Stomach (tissue), 8 donors: ENCODE measurements at regions not wholly inside any gene's neighbourhood (a gene's known extent, or its start where the extent isn't known, plus 50 kb on each side); places are given as distances from the start of the nearest gene placed in this dataset.

Experiments used
- DNase-seq, 2 donors: peaks; one replicate each; pipeline versions ENCODE4 v3.0.0 to v3.0.0-alpha.2; 2013 to 2019
- H3K27ac ChIP-seq, 5 donors: fragments of 200-600 bp in 4 of 5; sonication (generic) in 4 of 5; one replicate each; pipeline ENCODE4 v1.5.1; 2013 to 2019; ENCODE audit warnings: mild to moderate bottlenecking in 1 of 5, moderate library complexity in 1 of 5
- H3K27me3 ChIP-seq, 3 donors: fragments of 200-600 bp; sonication (generic); one replicate each; pipeline ENCODE4 v1.5.1; 2017 to 2019; ENCODE audit warnings: mixed run types in 1 of 3
- H3K36me3 ChIP-seq, 4 donors: fragments of 200-600 bp; sonication (generic); 1 replicate in 3 of 4; 2 replicates in 1 of 4; pipeline ENCODE4 v1.5.1; 2016 to 2019
- H3K4me1 ChIP-seq, 4 donors: fragments of 200-600 bp; sonication (generic); one replicate each; pipeline ENCODE4 v1.5.1; 2016 to 2019
- H3K4me3 ChIP-seq, 4 donors: fragments of 200-600 bp; sonication (generic) in 3 of 4; one replicate each; pipeline ENCODE4 v1.5.1; 2016 to 2019; ENCODE audit warnings: mild to moderate bottlenecking in 1 of 4
- H3K9me3 ChIP-seq, 4 donors: fragments of 200-600 bp; sonication (generic); one replicate each; pipeline ENCODE4 v1.5.1; 2016 to 2019
- EP300 ChIP-seq: sonication (generic); formaldehyde crosslinking; IDR thresholded peaks from one replicate; pipeline ENCODE4 v1.6.1; 2017; ENCODE audit warnings: antibody characterized with exemption
- POLR2A ChIP-seq, 4 donors: fragments of 450-650 bp; IDR thresholded peaks; one replicate each; pipeline ENCODE4 v1.6.1; 2016; ENCODE audit warnings: antibody characterized with exemption in 4 of 4, control low read depth in 2 of 4, mild to moderate bottlenecking in 1 of 4, moderate library complexity in 1 of 4
- POLR2AphosphoS5 ChIP-seq, 3 donors: sonication (generic); formaldehyde crosslinking; IDR thresholded peaks; one replicate each; pipeline ENCODE4 v1.6.1; 2016; ENCODE audit warnings: antibody characterized with exemption in 3 of 3
- WGBS, 5 donors: extraction: QIAGEN DNeasy Blood & Tissue Kit in 3 of 5; methylation state at CpG; one replicate each; pipeline versions ENCODE4 v1.1.5 to v1.1.7; 2013 to 2018; 5-methylcytosine and 5-hydroxymethylcytosine counted together
- intact Hi-C: fragments of 100-400 bp; cut with DNase I; formaldehyde crosslinking; loops from one replicate; pipeline ENCODE4 v1.15.1; 2023; ENCODE audit warnings: low total_unique reads
- TF ChIP-seq, protein P1 (sequence below), 7 experiments: fragments of 450-650 bp in 4 of 7; fragments of 200-600 bp in 3 of 7; sonication (generic) in 3 of 7; IDR thresholded peaks; one replicate each; pipeline ENCODE4 v1.5.1; 2016 to 2019; ENCODE audit warnings: antibody characterized with exemption in 7 of 7, control low read depth in 2 of 7, mild to moderate bottlenecking in 1 of 7
- donor health status: healthy with polysubstance abuse.
- donor health status: Bipolar disorder and iron deficiency.
- donor health status: healthy.

DNA sequence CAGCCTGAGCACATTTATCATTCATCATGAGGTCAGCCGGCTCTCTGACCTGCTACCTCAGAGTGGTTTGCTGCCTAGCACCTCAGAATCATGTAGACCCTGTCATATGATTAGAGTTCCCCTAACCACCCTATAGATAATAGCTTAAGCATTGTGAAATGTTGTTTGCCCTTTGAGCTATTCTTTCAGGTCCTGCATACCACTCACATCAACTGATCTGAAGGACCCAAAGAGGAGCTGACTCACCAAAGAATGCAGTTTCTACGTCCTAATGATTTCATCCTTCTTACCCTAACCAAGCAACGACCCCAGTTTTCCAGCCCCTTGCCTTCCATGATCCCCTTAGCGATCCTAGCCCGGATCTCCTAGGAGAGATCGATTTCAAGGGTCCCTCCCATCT is 527.9 kb downstream of the SOX5 start:
- Histone ChIP-seq H3K36me3 (no peaks in the 10 kb centered on the region), H3K4me1 (no peaks in the 10 kb centered on the region), H3K27ac (no peak overlapping the region), H3K4me3 (no peak overlapping the region), H3K27me3 (no peaks in the 10 kb centered on the region), H3K9me3 (no peaks in the 10 kb centered on the region)
- DNase-seq: no peak
- intact Hi-C loops: no loop called here
- TF ChIP-seq, protein P1, sequence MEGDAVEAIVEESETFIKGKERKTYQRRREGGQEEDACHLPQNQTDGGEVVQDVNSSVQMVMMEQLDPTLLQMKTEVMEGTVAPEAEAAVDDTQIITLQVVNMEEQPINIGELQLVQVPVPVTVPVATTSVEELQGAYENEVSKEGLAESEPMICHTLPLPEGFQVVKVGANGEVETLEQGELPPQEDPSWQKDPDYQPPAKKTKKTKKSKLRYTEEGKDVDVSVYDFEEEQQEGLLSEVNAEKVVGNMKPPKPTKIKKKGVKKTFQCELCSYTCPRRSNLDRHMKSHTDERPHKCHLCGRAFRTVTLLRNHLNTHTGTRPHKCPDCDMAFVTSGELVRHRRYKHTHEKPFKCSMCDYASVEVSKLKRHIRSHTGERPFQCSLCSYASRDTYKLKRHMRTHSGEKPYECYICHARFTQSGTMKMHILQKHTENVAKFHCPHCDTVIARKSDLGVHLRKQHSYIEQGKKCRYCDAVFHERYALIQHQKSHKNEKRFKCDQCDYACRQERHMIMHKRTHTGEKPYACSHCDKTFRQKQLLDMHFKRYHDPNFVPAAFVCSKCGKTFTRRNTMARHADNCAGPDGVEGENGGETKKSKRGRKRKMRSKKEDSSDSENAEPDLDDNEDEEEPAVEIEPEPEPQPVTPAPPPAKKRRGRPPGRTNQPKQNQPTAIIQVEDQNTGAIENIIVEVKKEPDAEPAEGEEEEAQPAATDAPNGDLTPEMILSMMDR (IDR thresholded peaks at IDR 0.05): no peak
- TF ChIP-seq POLR2A (IDR thresholded peaks at IDR 0.05) (no peak), POLR2AphosphoS5 (IDR thresholded peaks at IDR 0.05) (no peak), EP300 (no peak)
- WGBS, 5 donors: 67 to 80% (median 70%) methylated on average over 6 of the region's 6 CpGs

DNA sequence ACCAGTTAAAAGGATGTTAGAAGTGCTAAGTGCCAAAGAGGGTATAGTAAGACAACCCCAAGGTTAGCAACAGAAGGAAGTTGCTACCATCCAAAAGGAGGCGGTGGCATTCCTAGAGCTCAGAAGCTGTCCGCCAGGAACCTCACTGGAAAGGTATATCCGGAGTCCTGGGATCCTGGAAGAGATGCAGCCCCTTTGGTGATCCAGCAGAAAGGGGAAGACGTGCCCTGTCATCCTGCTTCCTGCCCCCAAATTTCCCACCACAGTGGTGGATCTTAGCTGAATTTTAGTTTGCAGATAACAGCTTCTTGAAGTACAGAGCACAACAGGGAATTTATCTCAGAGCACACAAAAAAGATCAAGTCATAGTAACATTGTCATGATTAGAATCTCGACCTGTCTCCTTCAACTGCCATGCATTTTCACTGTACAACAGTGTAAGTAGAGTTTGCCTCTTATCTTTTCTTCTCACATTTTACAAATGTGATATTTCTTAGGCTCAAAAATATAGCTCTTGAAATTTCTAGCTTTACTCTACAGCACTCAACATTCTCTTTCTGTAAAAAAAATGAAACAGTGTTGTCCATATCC is 526.3 kb downstream of the SOX5 start:
- H3K4me1 ChIP-seq: no peaks in the 10 kb centered on the region
- no peak overlapping the region for H3K4me3 ChIP-seq
- TF ChIP-seq POLR2A (IDR thresholded peaks at IDR 0.05): no peak
- TF ChIP-seq, protein P1 (IDR thresholded peaks at IDR 0.05): no peak
- no peaks in the 10 kb centered on the region for H3K9me3 ChIP-seq
- no peaks in the 10 kb centered on the region for H3K36me3 ChIP-seq
- no peaks in the 10 kb centered on the region for H3K27me3 ChIP-seq
- no peak overlapping the region for H3K27ac ChIP-seq
- 71 to 84% (median 82%) methylated on average over 5 of the region's 5 CpGs for WGBS, 5 donors
- intact Hi-C loops: no loop called here
- DNase-seq: no peak

DNA sequence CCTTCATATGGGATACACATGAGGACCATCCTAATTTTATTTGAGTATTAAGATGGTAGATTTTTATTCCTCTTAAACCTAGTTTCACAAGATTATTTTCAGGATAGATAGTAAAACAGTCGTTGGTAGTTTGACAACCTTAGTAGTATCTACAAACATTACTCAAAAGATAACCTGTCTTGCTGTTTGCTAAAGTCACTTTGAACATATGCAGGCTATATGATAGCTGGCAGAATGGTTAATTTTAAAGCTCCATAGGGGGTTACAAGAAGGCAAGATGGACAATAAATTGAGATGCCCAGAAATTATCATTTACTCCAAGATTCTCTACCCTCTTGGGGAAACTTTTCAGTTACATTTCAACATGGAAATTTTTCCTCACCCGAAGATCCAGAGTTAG is 525.7 kb downstream of the SOX5 start:
- TF ChIP-seq POLR2A (IDR thresholded peaks at IDR 0.05) (no peak), POLR2AphosphoS5 (IDR thresholded peaks at IDR 0.05) (no peak), EP300 (no peak)
- TF ChIP-seq, protein P1 (IDR thresholded peaks at IDR 0.05): no peak
- Histone ChIP-seq H3K27ac (no peak overlapping the region), H3K4me3 (no peak overlapping the region), H3K9me3 (no peaks in the 10 kb centered on the region), H3K4me1 (no peaks in the 10 kb centered on the region), H3K36me3 (no peaks in the 10 kb centered on the region), H3K27me3 (no peaks in the 10 kb centered on the region)
- DNase-seq: no peak
- 39 to 56% (median 50%) methylated on average over 2 of the region's 2 CpGs for WGBS, 5 donors
- intact Hi-C loops: no loop called here

DNA sequence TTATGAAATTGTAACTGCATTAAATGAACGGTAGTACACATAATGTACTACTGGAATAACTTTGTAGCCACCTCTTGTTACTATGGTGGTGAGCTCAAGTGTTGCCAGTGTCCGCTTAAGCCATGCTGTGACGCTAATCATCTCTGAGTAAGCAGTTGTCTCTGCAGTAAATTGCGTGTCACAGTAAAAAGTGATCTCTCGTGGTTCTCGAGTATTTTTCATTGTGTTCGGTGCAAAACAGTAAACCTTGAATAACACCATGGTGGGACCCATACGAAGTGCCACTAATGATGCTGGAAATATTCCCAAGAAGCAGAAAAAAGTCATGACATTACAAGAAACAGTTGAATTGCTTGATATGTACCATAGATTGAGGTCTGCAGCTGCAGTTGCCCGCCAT is 524.8 kb downstream of the SOX5 start:
- TF ChIP-seq POLR2A (IDR thresholded peaks at IDR 0.05) (no peak), POLR2AphosphoS5 (IDR thresholded peaks at IDR 0.05) (no peak), EP300 (no peak)
- TF ChIP-seq, protein P1 (IDR thresholded peaks at IDR 0.05): no peak
- no peak for DNase-seq
- intact Hi-C loops: no loop called here
- Histone ChIP-seq H3K36me3 (no peaks in the 10 kb centered on the region), H3K27me3 (no peaks in the 10 kb centered on the region), H3K4me3 (no peak overlapping the region), H3K4me1 (no peaks in the 10 kb centered on the region), H3K27ac (no peak overlapping the region), H3K9me3 (no peaks in the 10 kb centered on the region)
- 80 to 89% (median 84%) methylated on average over 9 of the region's 9 CpGs for WGBS, 5 donors
